HG02623 (cell line): ENCODE measurements at regions not wholly inside any gene's neighbourhood (a gene's known extent, or its start where the extent isn't known, plus 50 kb on each side); places are given as distances from the start of the nearest gene placed in this dataset.

ENCODE experiments used
- ATAC-seq: cut with Tn5 transposase; IDR thresholded peaks from one replicate; pipeline ENCODE4 v1.9.1; 2021; ENCODE audit warnings: moderate library complexity; ENCODE audit not compliant: unreplicated experiment

DNA sequence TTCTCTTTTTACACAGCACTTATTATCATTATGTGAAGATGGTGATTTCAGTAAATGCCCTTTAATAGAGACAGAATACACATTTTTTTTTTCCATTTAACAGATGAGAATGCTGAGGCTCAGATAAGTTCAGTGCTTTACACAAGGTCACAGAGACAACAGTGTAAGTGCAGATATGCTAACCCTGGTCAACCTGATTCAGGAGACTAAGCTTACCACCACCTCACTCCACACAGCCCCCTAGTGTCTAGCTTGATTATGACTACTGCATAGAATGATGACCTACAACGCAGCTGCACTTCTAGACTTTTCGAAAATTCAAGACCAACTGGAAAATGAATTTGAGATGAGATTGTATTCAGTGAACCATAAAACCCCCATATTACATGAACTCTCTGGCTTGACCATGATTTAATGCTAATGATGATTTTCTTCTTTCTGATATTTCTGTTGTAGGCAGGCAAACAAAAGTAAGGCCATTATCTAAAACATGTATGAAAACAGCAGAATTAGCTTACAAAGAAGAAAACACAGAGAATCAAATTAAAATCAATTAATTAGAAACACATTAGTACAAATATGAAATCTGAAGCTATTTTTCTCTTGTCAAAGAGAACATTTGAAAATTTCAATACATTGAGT, 212.1 kb upstream of the PHACTR1 start:
- no peak for ATAC-seq

DNA sequence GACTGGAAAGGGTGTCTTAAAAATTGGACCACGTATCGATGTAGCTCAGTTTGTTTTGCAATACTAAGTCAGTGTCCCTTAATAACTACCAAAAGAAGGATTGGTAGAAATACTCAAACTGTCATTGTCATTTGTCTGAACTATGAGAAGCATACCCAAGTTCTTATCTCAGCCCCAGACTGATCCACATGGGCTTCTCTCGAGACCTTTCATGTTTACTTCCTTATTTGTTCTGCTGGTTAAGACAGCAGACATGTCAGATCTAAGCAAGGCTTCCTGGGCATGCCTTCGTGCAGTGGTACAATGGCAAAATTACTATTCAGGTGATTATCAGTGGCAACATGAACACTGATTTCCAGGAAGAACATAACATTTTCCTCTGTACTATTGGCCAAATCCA, 211.1 kb upstream of the PHACTR1 start:
- ATAC-seq: no peak

DNA sequence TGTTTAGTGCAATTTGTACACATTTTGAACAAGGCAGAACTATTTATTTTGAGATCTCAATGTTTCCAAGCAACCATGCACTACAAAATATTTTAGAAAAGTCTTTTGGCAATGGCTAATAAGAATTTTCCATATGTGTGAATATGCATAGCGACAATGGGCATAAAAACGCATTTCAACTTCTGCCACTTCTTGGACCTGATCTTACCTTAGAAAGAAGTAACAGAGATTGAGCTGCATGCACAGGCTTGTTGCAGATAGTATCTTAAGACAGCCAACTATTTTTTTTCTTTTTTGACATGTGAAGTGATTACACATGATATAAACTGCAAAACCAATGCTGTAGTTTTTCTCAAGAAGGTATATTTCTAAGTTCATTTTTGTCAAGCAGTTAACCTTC, 210.4 kb upstream of the PHACTR1 start:
- no peak for ATAC-seq

DNA sequence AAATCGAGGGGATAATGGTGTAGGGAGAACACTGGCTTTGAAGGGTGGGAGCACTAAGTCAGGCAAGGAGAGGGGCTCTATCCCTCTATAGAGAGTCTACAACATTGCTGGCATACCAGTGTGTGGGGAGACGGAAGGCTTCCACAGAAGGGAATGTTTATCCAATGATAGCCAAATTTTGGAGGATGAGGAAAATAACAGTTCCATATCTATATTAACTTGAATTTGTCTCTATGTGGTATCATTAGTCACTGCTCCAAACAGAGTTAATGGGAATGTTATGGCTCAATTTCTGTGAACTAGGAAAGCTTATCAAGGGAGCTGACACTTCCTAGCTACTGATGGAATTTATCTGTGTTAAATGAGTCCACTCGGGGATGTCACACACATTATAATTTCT, 208.9 kb upstream of the PHACTR1 start:
- no peak for ATAC-seq

DNA sequence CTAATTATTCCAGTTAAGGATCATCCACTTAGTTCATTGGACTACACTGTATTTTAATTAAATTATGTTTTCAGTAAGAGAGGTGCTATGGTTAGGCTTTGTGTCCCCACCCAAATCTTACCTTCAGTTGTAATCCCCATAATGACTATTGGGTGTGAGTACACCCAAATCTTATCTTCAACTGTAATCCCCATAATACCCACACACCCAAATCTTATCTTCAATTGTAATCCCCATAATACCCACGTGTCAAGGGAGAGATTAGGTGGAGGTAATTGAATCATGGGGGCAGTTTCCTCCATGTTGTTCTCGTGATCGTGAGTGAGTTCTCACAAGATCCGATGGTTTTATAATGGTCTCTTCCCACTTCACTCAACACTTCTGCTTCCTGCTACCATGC, 208.0 kb upstream of the PHACTR1 start:
- no peak for ATAC-seq

DNA sequence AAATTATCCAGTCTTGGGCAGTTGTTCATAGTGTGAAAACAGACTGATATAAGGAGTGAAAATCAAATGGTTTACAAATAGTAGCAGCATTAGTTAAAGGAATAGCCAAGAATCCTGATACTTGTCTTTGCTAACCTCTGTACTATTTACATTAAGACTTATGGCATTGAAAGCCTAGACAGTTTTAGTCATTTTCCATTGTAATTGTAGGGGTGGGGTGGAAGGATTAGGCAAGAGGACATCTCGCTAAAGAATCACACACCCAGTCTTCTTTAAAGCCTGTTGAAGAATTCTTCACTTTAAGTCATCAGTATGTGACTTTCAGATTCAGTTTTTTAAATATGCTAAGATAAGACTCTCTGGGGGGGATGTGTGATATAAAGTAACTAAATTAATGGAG, 207.5 kb upstream of the PHACTR1 start:
- no peak for ATAC-seq

DNA sequence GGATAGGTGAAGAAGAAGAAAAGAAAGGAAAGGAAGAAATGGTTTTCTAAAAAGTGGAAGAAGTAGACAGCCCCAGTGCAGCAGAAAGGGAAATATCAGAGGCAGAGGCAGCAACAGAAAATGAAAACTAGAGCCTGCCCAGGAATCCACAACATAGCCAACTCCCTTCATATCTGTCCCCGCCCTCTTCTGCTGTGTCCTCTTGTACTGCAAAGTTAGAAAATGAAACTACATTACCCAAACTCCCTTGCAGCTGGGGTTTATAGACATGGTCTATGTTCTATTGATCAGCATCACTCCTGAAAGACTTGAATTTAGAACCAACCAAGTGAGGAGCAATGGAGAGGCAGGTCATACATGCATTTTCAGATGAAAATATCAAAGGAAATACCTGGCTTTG, 200.5 kb upstream of the PHACTR1 start:
- no peak for ATAC-seq

DNA sequence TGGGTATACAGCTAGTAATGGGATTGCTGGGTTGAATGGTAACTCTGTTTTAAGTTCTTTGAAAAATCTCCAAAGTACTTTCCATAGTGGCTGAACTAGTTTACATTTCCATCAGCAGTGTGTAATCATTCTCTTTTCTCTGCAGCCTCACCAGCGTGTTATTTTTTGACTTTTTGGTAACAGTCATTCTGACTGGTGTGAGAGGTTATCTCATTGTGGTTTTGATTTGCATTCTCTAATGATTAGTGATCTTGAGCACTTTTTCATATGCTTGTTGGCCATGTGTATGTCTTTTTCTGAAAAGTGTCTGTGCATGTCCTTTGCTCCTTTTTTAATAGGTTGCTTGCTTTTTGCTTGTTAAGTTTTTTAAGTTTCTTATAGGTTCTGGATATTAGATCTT, 194.2 kb upstream of the PHACTR1 start:
- ATAC-seq: no peak

DNA sequence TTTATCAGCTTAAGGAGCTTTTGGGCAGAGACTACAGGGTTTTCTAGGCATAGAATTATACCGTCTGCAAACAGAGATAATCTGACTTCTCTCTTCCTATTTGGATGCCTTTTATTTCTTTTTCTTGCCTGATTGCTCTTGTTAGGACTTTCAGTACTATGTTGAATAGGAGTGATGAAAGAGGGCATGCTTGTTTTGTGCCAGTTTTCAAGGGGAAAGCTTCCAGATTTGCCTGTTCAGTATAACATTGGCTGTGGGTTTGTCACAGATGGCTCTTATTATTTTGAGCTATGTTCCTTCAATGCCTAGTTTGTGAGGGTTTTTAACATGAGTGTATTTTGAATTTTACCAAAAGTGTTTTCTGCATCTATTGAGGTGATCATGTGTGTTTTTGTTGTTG, 192.8 kb upstream of the PHACTR1 start:
- ATAC-seq: no peak

DNA sequence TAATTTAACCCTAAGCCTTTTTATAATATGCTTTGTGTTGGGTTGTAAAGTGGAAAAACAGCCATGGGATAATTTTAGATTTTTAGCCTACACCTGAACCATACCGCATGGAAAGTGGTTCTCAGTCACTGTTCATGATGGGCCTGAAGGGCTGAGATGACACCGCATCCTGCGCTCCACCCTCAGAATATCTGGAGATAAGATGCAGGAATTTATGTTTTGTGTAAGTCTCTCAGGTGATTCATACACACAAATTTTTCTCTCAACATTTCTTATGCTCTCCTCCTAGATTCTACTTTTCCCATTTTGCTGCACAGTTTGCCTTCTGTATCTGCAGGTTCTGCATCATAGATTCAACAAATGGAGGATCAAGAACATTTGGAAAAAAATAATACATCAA, 191.3 kb upstream of the PHACTR1 start:
- ATAC-seq: no peak

DNA sequence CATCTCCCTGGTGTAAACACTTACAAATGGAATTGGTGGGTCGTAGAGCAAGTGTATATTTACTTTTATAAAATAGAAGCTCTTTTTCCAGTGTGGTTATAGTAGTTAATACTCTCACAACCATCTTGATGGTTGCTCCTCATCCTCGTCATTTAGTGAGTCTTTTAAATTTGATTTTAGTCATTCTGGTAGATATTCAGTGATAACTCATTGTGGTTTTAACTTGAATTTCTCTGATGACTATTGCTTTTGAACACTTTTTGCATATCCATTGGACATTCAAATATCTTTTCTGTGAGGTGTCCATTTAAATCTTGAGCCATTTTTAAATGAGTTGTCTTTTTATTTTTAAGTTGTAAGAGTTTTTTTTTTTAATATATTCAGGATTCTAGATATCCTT, 189.2 kb upstream of the PHACTR1 start:
- ATAC-seq: no peak

DNA sequence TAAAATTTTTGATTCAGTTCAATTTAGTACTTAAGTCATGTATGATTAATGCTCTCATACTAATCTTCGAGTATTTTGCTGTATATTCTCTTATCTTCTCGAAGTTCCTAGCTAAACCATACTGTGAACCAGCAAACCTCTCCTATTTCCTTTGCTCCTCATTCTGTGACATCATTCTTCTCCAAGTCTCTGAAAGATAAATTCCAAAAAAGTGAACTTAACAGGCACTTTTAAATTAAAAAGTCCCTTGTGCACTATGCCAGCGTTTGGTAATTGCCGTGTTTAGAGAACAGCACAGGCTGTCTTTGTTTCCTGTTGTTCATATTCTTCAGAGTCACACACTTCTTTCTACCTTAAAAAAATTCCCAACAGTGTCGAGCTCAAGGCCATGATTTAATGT, 188.4 kb upstream of the PHACTR1 start:
- ATAC-seq: no peak

DNA sequence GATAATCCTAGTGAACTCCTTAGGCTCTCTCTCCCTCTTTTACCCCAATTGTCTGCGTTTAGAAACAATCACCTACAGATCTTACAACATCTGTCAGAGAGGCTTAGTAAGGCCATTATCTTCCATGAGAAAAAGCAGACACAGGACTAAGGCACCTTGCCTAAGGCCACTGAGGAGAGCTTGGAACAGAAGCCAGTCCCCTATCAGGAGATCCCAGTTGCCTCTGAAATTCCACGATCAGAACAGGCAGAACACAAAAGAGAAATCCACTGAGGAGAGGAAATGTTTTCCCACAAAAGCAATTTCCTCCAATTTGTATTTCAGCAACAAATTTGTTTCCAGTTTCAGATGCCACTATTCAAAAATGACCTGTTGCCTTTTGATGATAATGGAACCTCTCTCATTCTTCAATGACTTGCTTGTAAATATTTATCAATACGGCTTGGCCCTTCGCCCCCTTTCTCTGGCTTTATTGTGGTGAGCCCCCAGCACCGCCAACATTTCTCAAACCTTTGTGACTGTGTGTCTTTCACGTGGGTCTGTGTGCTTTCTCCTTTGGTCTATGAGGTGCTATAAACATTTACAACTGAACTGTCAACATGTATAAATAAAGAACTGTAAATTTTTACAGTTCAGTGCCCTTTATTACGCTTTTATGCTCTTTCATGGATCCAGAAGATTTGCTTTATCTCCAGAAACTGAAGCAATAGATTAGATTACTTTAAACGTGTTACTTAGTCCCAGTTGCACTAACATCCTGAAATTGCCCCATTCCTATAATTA, 187.8 kb upstream of the PHACTR1 start:
- no peak for ATAC-seq

DNA sequence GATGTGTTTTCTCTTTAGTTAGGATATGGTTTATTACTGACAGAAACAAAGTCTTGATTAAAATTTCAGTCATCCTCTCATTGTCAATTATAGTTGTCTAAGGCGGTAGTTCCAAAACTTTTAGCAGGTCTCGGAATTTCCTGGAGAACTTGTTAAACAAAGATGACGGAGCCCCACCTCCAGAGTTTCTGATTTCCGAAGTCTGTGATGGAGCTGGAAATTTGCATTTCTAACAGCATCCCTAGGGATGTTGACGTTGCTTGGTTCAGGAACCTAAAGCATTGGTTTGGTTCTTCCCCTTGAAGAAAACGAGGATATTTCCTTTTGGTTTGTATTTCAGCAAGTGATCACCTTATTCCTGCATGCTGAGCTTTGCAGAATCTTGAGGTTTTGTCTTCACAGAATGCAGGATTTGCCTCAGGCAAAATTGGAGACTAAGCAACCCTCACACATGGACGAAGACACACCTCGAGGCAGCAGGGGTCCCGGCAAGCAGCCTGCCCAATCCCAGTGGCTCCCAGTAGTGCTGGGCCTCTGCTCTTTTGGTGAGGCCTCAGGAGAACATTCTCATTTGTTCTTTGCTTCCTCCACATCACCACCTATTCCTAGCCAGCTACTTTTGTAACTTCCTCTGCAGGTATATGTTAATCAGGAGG, 187.1 kb upstream of the PHACTR1 start:
- no peak for ATAC-seq

DNA sequence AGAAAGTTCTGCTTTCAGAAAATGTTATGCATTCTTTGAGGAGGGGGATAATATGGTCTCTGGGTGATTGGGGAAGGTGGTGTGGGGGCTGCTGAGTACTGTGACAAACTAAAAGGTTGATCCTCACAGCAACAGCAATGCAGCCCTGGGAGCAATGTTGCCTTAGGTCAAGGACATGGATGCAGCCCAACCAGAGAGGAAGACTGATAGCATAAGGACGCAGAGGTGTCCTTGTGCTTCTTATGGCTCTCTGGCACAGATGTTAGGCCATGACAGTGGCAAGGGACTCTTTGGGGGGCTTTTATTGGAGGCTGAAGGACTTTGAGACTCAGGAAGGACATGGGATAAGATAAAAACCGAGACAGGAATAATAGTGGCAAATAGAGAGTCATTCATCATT, 186.2 kb upstream of the PHACTR1 start:
- ATAC-seq: no peak

DNA sequence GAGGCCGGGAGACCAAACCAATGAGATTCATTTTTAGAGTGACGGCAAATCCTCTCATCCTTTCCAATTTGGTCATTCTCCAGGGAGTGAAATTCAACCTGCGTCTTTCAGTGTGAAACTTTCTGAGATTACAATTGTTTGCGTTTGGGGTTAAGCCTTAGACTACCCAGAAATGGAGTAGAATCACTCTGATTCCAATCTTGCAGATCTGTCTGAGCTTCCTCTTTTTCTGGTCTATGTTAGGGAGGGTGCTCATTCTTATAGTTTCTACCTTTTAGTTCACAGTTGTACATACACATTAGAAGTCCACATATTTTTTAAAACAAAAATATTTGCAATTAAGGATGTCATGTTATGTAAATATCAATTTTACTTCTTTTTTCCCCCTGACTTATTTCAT, 183.0 kb upstream of the PHACTR1 start:
- ATAC-seq: no peak

DNA sequence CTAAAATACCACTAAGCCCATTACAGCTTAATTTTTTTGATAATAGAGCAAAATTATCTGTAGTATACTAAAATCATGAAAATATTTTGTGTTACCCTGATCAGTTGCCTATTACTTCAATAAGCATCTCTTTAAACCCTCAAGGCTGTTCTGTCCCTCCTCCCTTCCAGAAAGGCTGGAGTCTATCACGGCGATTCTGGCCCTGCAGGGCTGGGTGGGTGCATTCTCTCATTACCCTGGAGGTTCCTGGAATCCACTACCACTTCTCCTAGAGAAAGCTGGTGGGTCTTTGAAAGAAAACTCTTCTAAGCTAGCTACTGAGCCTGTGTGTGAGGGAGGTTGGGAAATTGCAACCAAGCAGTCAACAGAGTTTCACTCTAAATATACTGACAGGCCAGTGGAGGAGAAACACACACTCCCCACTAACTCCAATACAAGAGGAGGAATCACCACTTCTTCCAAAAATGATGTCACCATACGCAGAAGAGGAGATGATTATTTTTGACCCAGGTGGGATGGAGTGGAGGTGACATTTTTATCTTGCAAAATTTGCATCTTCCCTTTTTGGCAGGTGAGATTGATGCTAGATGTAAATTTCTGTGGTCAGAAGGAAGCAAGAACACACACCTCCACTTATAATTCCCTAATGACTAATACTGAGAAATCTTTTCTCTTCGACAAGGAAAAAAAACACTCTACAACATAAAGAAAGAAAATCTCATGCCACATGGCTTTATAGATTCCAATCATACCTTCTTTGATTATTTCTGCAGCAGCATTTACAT, 182.3 kb upstream of the PHACTR1 start:
- no peak for ATAC-seq

DNA sequence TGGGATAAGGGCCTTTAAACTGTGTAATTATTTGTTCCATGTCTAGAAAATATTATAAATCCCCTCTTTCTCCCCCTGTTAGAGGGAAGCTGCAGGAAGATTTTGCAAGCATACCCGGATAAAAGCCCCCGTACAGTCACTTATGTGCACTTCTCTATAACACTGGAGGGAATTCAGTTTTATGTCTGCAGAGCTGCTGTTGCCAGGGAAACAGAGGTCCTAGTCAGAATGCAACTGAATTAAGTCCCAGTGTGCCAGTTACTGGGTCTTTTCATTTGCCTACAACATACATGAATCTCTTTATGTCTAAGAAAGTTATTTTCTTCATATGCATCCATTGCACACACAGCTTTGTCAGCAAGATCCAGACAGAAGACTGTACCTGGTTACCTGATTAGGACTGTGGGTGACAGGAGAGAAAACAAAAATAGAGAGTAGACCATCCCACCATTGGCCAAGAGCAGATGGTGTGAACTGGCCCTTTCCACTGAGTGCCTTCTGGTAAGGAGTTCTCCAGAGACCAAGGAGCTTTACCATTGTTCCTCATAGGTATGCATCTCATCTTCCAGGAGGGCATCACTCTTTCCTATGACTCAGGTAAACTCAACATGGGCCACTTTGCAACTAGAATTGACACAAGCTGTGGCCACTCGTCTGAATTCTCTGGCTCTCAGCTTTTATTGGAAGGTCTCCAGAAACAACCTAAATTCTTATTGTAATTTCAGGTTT, 180.8 kb upstream of the PHACTR1 start:
- ATAC-seq: no peak

DNA sequence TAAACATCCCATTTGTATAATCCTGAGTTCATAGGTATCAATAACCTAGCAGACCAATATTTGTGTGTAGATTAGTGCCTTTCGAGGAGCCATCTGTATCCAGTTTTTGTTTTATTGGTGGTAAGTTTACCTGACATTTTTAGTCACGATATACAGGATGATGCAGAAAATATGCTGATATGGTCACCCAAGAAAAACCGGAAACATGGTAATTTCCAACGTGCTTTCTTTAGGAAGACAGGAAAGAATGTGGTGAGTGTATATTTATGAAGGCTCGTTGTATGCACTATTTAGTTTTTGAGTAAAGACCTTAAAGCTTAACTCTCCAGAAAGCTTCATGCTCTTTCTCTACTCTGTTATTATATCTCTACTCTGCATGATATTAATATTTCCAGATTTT, 180.2 kb upstream of the PHACTR1 start:
- no peak for ATAC-seq

DNA sequence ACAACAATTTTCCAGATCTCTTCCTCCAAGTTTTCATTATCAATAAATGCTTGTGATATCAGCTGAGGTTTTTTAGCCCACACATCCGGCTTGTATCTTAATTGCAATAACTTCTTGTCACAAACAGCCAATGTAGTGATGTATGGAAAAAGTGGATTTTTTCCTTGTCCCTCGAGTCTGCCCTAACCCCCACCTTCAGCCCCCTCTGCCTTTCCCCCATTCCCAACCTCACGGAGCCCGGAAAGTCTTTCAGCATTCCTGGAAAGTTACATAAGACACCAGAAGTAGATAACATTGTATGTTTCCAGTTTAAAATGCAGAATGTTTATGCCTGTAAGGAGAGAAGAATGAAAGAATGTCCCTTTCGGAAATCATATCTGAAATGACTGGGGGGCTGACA, 179.2 kb upstream of the PHACTR1 start:
- no peak for ATAC-seq

DNA sequence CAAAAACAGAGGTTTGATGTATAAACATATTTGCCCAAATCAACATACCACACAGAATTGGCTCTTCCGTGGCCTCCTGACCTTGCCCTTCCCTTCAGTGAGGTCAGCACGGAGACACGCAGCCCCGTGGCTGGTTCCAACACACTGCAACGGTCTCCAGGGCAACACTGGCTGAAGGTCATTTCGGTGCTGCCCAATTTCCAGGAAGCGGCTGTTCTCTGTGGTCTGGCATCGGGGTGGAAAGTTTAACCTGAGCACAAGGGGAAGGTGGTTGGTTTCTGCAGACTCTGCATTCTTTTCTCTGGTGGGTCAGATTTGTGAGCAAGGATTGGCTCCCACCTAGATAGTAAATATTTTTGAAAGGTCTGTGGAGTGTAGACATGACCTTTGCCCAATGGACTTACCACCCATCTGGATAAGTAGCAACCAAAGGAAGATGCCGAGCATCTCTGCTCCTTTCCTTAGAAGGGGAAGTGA, 177.6 kb upstream of the PHACTR1 start:
- no peak for ATAC-seq
